ENCODE measurements at regions not wholly inside any gene's neighbourhood (a gene's known extent, or its start where the extent isn't known, plus 50 kb on each side); places are given as distances from the start of the nearest gene placed in this dataset.

GRCh38 chr4:157918036-157918832 is 254.6 kb downstream of the GASK1B start:
- DNase-seq (ENCODE audit: low read depth): no peak
- no peak for TF ChIP-seq CTCF (conservative IDR thresholded peaks at IDR 0.05; ENCODE audit: low read depth, low read length)
- no peak overlapping the region for H3K4me3 ChIP-seq (ENCODE audit: low read depth, low read length)

- DNase-seq (ENCODE audit: low read depth): no peak
- no peak for TF ChIP-seq CTCF (conservative IDR thresholded peaks at IDR 0.05; ENCODE audit: low read depth, low read length)
- H3K4me3 ChIP-seq (ENCODE audit: low read depth, low read length): no peak overlapping the region
Measured at GRCh38 chr4:157912212-157912611, 260.6 kb downstream of the GASK1B start.

GRCh38 chr4:157911662-157912061 is 261.2 kb downstream of the GASK1B start:
- no peak for TF ChIP-seq CTCF (conservative IDR thresholded peaks at IDR 0.05; ENCODE audit: low read depth, low read length)
- no peak overlapping the region for H3K4me3 ChIP-seq (ENCODE audit: low read depth, low read length)
- DNase-seq (ENCODE audit: low read depth): no peak

GRCh38 chr4:157908691-157909090 is 264.1 kb downstream of the GASK1B start:
- DNase-seq (ENCODE audit: low read depth): no peak
- H3K4me3 ChIP-seq (ENCODE audit: low read depth, low read length): no peak overlapping the region
- no peak for TF ChIP-seq CTCF (conservative IDR thresholded peaks at IDR 0.05; ENCODE audit: low read depth, low read length)

GRCh38 chr4:157908031-157908430 is 264.8 kb downstream of the GASK1B start:
- no peak for TF ChIP-seq CTCF (conservative IDR thresholded peaks at IDR 0.05; ENCODE audit: low read depth, low read length)
- no peak for DNase-seq (ENCODE audit: low read depth)
- H3K4me3 ChIP-seq (ENCODE audit: low read depth, low read length): no peak overlapping the region

GRCh38 chr4:157907226-157907946 is 265.4 kb downstream of the GASK1B start:
- H3K4me3 ChIP-seq (ENCODE audit: low read depth, low read length): no peak overlapping the region
- DNase-seq (ENCODE audit: low read depth): no peak
- no peak for TF ChIP-seq CTCF (conservative IDR thresholded peaks at IDR 0.05; ENCODE audit: low read depth, low read length)
